Epidermal melanocyte (primary cell): ENCODE measurements at regions not wholly inside any gene's neighbourhood (a gene's known extent, or its start where the extent isn't known, plus 50 kb on each side); places are given as distances from the start of the nearest gene placed in this dataset.
A peak's percentile ranks its signal among the peaks of the same experiment; 100 is the strongest.

Source experiments
- DNase-seq: peaks from one replicate; pipeline ENCODE4 v3.0.0; 2011; ENCODE audit warnings: low spot score; ENCODE audit not compliant: insufficient read length

DNA sequence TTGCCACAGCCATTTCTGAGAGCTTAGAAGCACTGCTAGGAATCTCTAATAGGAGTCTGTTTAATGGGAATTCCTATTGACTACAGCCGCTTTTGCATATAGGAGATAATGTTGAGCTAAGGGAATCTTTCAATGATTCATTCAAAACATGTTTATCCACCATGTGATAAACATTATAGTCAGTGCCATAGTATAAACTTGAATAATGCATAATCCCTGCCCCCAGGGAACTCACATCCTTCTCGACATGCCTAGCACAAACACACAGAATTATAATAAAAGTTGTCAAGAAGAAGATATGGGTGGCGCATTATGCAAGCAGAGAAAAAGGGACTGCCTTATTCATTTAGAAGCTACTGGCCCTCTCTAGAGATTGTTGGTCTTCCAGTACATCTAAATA is 248.0 kb downstream of the DAD1 start:
- no peak for DNase-seq

DNA sequence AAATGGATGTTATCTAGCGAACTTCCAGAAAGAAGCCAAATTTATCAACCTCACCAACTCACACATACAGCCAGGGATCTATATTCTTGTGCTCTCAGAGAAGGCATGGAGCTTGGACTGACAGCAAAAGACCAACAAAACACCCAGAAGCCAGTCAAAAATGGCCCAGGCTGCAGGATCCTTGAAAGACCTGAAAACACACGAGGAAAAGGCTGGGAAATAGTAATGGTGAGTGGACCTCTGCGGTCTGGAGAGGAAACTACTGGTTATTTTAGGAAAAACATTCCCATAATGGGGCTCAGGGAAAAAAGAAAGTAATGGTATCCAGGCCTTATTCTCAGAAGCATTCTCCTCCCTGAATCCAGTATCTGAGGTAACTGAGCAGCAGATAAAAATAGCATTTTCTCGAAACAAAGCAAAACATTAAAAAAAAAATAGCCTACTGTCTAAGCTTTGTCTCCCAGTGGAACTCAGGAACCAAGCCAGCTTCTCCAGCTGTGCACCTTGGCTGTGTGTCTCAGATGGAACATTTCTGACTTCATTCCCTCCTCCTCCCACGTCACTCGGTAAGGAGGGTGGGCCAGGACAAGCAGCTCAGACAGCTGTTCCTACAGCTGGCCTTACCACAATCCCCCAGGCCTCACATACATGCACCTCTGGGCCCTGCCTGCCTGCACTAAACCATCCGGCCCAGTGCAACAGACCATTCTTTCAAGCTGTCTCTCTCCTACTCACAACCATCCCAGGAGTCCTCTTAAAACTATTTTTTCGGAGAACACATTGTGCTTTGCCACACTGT is 249.9 kb downstream of the DAD1 start:
- DNase-seq: no peak

DNA sequence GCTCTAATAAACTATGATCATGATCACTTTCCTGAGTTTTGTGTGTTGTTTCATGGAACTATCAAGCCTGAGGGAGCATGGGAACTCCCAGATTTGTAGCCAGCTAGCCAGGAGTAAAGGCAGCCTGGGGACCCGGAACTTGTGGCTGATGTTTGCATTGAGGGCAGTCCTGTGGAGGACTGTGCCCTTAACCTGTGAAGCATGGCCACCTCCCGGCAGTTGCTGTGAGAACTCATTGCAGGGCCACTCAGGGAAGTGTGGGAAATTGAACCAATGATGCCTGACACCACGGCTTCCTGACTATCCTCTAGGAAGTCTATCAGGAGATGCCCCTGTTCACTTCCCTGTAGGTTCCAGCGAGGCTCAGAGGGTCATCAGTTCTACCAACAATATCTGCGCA is 250.6 kb downstream of the DAD1 start:
- no peak for DNase-seq

DNA sequence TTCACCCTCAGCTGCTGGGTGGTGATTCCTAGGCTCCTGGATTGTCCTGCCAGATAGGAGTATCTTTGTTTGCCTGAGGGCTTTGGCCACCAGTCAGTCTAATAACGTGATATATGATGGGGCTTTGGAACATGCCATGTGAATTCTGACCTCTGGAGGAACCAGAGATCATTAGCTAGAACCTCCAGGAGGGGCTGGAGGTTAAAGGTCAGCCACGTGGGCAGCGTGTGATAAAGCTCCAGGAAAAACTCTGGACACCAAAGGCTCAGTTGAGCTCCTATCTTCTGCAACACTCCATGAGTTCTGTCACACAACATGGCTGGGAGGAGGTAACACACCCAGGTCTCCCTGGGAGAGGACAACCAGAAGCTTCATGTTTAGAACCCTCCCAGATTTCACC is 251.1 kb downstream of the DAD1 start:
- DNase-seq: no peak

DNA sequence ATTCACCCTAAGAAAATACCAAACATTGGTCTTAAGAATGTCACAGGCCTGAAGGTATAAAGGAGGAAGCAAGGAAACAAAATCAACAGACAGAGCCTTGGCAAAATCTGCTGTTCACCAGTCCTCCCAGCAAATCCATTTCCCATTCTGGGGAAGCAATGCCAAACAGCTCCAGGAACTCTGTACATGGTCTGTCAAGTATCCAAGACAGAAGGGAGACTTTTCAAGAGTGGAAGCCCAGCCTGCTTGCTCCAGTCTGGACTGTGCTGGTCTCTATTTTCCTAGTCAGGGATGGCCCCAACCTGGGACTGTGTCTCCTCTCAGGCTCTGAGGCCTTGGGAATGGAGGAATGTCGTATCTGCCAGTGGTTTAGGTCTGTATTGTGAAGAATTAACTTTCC is 251.5 kb downstream of the DAD1 start:
- DNase-seq: no peak

DNA sequence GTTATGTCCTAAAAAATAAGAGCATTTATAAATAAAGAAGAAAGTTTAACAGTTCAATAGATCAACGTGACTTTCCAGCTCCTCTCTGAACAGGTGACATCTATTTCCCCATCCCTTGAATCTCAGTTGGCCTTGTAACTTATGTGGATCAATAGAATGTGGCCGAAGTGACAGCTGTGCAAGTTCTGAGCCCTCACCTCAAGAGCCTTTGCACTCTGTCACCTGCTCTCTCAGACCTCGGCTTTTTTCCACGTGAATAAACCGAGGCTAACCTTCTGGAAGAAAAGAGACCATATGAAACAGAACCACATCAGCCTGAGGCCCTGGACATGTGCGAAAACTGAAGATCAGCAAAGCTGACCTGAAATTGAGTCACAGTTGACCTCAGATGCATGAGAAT is 253.0 kb downstream of the DAD1 start:
- no peak for DNase-seq

DNA sequence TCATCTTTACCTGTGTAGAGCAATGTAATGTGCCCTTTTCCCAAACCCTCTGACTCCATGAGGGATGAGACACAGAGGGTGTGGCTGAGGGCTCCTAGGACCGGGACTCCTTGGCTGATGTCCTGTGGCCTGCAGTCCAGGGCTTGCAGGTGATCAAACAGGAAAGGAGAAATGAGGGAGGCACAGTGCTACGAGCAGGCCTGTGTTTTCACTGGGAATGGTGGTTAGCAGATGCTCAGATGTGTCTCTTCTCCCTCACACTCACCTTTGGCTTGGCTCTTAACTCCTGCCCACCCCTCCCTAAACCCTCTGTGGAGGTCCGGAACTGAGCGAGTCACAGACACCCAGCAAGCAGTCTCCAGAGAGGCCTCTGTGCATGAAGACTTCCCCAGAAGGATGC is 254.4 kb downstream of the DAD1 start:
- DNase-seq: no peak

DNA sequence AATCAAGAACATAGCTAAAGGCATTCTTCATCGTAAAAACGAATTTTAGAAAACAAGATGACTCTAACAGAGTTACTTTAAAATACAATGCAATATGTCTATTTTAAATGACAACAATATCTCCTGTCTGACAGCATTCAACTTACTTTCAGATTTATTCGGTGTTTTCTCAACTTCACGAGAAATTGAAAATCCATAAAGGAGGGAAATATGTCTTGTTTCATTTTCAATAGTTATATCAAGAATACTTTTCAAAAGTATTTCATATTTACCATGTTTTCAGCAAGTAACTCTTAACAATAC is 254.8 kb downstream of the DAD1 start:
- no peak for DNase-seq

DNA sequence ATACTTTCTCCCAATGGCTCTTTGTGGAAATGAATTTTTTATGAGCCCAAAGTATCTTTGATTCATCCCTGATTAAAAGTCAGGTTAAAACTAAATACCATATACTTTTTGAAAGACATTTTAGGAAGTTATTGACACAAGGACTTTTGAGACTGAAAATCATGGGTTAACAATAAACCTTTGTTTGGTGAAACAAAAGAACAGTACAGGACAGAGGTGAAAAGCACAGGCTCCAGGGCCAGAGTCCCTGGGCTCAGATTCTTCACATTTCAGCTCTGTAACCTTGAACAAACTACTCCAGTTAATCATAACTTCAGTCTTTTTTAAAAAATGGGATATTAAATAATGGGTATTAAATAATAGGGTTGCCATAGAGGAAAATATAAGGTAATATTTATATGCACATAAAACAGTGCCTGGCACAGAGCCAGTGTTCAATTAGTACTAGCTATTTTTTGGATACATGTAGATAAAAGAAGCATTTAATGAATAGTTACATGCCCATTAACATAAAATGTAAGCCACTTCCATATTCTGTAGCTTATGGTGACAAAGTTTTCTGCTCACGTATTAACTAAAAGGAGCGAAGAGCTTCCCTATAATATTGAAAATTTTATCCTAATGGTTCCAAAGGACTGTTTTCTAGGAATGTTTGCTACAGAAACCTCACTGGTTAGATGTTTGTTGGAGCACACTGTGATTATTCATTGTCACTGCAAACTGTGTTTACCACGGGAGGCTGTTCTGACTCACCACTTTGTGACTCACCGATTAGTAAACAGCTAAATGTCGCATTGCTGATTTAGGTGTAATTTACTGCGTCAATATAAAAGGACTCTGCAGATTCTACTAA is 255.4 kb downstream of the DAD1 start:
- no peak for DNase-seq

DNA sequence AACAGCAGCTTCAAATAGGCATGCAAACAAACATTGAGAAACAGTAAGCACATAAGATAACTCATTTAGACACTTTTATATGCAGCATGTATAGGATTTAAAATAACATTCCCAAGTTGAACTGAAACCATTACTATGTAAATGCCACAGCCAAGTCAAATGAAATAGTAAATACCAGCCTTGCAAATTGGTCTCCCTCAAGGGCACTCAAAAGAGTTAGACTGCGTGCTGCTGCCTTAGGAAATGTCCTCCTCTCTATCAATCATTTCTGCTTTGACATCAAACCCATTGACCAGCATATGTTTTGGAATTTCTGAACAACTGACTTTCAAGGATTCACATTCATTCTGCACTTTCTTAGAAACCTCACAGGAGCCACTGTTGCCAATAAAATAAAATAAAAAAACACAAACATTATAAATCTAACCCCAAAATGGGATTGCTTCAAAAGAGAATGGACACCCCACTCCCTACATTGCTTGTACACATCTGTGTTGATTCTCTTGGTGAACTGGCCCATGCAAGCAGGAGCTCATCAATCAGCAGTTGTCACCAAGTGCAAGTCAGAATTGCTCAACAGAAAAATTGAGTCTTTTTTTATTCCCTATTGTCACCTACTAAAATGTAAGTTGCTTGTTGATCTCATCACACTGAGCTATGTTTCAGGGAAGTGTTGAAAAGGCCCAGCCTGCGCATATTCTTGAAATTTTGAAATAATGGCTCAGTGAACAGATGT is 256.2 kb downstream of the DAD1 start:
- DNase-seq: no peak

DNA sequence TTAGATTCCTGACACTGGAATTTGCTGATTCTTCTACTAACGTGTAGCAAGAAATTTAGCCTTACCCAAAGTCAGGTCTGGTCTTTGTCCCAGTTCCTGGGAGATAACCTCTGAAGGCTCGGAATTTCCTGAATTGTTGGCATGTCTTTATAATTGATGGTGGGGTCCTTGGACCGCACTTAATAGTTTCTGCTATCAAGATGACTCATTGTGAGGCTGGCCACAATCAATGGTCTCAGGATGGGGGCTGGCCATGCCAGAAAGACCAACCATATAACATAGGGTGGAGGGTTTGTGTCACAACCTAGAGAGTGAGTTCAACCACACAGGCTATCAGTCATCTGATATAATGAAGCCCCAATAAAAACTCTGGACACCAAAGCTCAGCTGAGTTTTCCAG is 259.7 kb downstream of the DAD1 start:
- DNase-seq: no peak

DNA sequence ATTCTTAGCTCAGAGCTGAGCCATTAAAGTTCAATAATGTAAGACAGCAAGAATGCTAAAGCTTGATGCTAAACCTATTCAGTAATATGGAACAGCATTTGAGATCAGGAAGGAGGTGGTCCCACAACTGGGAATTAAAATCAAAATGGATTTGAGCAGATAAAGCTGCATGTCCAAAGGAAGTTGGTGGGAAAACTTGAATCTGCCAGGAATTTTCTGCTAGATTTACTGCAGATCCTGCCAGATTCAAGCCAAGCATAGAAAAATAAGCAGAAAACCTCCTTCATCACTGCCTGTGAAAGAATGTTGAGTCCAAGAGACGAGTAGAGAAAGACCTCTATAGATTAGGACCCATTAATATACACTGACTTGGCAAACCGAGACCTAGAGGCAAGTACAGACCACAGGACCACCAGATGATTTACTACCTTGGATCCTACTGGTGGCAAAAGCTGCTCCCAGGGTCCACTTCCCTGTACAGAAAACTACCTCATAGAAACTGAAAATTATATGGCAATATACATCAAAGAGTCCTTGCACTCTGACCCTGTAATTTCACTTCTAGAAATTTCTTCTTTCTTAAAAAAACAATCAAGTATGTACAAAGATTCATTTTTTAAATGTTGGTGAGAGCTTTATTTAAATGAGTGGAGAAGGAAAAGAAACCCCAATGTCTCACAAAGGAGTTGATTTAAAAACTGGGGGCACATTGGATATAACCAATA is 263.2 kb downstream of the DAD1 start:
- no peak for DNase-seq

DNA sequence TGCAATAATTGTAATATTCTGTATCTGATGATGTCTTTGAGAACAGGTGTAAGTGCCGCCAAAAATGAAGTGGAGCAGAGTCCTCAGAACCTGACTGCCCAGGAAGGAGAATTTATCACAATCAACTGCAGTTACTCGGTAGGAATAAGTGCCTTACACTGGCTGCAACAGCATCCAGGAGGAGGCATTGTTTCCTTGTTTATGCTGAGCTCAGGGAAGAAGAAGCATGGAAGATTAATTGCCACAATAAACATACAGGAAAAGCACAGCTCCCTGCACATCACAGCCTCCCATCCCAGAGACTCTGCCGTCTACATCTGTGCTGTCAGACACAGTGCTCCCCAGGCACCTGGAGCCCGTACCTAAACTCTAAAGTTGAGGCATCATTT is 268.7 kb downstream of the DAD1 start:
- DNase-seq: no peak

DNA sequence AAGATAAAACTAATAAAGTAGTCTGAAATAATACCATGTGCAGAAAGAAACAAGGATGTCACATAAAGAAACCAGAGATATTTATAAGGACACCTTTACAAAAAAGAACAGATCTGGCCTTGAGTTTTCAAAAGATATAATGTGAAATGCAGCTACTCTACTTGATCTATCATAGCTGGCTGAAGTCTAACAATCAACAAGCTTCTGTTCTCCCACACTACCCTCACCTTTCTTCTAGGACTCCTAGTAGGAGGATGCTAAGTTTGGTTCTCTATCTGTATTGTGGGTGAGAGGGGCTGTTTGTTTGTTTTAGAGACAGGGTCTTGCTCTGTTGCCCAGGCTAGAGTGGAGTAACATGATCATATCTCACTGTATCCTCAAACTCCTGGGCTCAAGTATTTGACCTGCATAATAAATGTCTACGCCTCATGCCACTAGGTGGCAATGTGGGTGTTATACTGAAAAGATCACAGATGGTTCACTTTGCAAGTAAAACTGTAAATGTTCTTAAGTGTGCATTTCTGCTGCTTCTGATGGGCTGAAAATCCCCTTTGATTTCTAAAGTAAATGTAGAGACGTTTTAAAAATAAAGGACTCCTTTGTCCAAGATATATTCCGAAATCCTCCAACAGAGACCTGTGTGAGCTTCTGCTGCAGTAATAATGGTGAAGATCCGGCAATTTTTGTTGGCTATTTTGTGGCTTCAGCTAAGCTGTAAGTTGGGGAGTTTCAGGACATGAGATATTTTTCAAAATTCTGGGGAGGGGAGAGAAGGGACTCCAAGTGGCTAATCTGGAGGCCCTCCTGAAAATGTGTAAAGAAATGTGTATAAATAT is 269.3 kb downstream of the DAD1 start:
- DNase-seq: peak; percentile 30

DNA sequence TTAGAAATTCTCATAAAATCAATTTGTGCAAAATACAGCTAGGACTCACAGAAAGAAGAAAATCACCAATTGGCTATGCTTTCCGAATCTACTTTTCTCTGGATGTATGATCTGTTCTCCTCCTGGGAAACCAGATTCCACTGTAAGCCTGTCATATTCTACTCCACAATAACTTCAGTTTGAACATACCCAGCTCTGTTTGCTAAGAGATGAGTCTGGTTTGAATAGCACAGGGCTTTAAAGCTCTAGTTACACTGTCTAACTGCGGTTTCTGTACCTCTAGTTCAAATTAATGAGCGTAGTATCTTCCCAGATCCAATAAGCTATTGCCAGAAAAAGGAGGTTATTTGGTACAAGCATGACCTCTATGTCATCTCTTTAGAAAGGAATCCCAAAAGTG is 270.1 kb downstream of the DAD1 start:
- DNase-seq: no peak

DNA sequence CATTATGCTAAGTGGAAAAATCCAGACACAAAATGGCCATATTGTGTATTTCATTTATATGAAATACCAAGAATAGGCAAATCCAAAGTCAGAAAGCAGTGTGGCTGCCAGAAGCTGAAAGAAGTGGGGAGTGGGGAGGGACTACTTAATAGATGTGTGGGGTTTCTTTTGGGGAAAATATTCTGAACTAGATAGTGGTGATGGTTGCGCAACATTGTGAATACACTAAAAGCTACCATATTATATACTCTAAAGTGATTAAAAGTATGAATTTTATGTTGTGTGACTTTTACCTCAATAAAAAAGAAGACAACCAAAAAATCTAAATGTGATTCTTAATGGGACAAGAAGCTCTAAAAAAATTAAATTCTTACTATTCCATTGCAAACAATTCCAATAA is 272.6 kb downstream of the DAD1 start:
- no peak for DNase-seq

DNA sequence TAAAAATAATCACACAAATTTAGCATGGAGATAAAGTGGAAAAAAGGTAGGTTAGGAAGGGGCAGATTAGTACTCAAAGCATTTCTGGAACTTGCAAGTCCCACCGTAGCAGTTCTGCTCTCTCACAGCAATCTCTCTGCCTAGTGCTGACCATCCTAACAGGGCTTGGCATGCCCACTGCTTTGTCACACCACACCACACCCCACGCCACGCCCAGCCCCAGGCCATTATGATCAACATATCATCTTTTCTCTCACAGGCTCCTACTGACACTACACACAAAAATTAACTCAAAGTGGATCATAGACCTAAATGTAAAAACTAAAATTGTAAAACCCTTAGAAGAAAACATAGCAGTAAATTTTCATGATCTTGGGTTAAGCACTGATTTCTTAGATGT is 273.7 kb downstream of the DAD1 start:
- no peak for DNase-seq

DNA sequence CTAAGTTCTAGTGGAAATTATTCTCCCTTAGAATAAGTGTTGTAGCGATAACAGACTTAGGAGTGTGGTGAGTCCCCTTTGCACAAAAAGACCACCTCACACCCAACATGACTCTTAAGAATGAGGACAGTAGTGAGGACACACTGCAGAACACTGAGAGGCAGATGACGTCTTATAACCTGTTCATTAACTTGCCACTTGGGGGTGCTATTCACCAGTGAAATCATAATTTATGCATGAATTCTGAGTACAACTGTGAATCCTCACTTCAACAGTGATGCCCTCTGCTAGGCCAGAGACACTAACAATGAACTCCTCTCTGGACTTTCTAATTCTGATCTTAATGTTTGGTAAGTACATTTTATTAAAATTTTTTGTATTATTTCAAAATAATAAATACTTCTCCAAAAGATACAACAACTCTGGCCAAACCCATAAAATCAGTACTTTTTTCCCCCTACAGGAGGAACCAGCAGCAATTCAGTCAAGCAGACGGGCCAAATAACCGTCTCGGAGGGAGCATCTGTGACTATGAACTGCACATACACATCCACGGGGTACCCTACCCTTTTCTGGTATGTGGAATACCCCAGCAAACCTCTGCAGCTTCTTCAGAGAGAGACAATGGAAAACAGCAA is 274.7 kb downstream of the DAD1 start:
- DNase-seq: peak; percentile 43

DNA sequence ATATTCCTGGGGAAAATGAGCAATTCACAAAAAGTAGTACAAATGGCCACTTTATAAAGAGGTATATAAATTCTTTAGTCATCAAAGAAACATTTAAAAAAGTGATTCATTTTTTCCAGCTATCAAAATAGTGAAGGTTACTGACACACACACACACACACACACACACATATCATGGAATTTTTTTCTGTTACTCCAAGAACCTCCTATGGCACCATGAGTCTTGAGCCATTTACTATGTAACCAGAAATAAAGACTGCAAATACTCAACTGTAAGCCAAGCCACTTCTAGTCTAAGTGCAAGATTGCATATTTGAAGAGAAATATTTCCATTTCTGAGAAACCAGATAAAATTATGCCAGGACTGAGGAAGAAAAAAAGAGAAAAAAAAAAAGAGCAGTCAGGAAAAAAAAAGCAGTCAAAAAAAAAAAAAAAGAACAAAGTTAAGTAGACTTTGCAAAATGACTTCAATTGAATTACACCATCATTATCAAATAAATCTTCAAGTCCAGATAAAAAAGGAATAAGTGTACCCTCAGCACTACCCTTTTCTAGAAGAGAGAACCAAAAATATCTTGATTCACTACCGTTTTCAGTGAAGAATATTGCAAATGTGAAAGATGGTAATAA is 275.7 kb downstream of the DAD1 start:
- no peak for DNase-seq

DNA sequence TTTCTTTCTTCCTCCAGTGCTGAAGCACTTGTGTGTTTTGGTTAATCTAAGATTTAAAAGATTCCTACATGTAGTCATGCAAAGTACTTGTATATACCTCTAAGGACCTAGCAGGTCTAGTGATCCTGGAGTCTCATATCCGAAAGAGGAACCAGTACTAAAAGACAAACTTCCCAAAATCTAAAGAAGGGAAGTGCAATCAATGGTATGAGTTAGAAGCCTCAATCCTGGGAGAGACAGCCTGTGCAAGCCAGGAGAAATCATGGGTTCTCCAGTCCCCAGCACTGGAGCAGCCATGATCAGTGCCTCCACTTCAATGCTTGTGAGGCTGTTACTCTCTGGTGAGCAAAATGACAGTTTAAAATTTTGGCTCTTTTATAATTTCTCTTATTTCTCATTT is 277.4 kb downstream of the DAD1 start:
- DNase-seq: no peak
